ENCODE measurements at regions not wholly inside any gene's neighbourhood (a gene's known extent, or its start where the extent isn't known, plus 50 kb on each side); places are given as distances from the start of the nearest gene placed in this dataset.
A peak's percentile ranks its signal among the peaks of the same experiment; 100 is the strongest.

DNA sequence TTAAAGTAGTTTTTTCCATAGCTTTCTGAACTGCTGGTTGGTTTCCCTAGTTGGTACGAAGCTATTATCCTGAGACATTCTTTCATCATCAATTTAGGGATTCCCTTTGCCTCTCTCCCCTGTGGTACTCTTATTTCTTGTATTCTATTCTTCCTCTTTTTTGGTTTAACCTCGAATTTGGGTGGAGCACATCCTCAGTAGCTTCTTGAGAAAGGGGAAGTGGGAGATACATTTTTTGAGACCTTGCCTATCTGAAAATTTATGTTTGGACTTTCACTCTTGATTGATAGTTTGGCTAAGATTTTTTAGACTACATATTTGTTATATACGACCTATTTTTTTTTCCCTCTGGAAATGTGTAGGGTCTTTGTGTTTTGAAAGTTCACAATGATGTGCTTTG, 121.7 kb upstream of the ZBED5 start:
- H3K18ac ChIP-seq (ENCODE audit: low read length) = no peak overlapping the region
- H3K27me3 ChIP-seq (ENCODE audit: insufficient read depth, low read length) = no peaks in the 10 kb centered on the region
- WGBS (ENCODE audit: extremely low coverage, insufficient coverage, insufficient read length) = no CpG with 5 or more reads among the region's 3 CpGs
- no peak overlapping the region for H2BK12ac ChIP-seq (ENCODE audit: low read length)
- no peaks in the 10 kb centered on the region for H3K79me1 ChIP-seq (ENCODE audit: low read length)
- no peak overlapping the region for H2AFZ ChIP-seq (ENCODE audit: insufficient read depth, low read length, poor library complexity)
- H3K4me3 ChIP-seq (ENCODE audit: low read depth, low read length) = no peak overlapping the region
- no peak overlapping the region for H4K12ac ChIP-seq (ENCODE audit: low read depth, low read length)
- H2BK5ac ChIP-seq (ENCODE audit: low read depth, low read length, poor library complexity) = no peak overlapping the region
- H2AK5ac ChIP-seq (ENCODE audit: low read length) = no peak overlapping the region
- H4K91ac ChIP-seq (ENCODE audit: low read depth, low read length) = no peak overlapping the region
- H3K9me3 ChIP-seq (ENCODE audit: insufficient read depth, low read depth, low read length) = no peaks in the 10 kb centered on the region
- H3K36me3 ChIP-seq (ENCODE audit: control insufficient read depth in 1 of 2, insufficient read depth in 2 of 2, low read length in 2 of 2) = no peaks in the 10 kb centered on the region
- H3K4me2 ChIP-seq (ENCODE audit: low read length) = no peak overlapping the region
- H4K8ac ChIP-seq (ENCODE audit: low read depth, low read length) = no peak overlapping the region
- H3K4me1 ChIP-seq (ENCODE audit: control insufficient read depth in 1 of 2, insufficient read depth in 2 of 2, low read length in 2 of 2) = no peaks in the 10 kb centered on the region
- no peak overlapping the region for H3K4ac ChIP-seq (ENCODE audit: low read depth, low read length)
- no peak for DNase-seq
- no peak overlapping the region for H3K14ac ChIP-seq (ENCODE audit: low read length)
- H3K27ac ChIP-seq (ENCODE audit: low read depth, low read length) = no peak overlapping the region
- H3K79me2 ChIP-seq (ENCODE audit: control insufficient read depth, insufficient read depth, low read length, poor library complexity) = no peaks in the 10 kb centered on the region
- H3K9ac ChIP-seq (ENCODE audit: low read length) = no peak overlapping the region
- H2BK120ac ChIP-seq (ENCODE audit: insufficient read depth, low read length, poor library complexity) = no peak overlapping the region
- H3K23ac ChIP-seq (ENCODE audit: low read length) = no peak overlapping the region

DNA sequence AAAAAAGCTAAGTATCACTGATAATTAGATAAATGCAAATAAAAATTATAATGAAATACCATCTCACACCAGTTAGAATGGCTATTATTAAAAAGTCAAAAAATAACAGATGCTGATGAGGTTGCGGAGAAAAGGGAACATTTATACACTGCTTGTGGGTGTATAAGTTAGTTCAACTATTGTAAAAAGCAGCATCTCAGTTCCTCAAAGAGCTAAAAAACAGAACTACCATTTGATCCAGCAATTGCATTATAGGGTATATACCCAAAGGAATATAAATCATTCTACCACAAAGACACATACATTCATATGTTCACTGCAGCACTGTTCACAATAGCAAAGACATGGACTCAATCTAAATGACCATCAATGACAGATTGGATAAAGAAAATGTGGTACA, 120.3 kb upstream of the ZBED5 start:
- H3K14ac ChIP-seq (ENCODE audit: low read length) = no peak overlapping the region

DNA sequence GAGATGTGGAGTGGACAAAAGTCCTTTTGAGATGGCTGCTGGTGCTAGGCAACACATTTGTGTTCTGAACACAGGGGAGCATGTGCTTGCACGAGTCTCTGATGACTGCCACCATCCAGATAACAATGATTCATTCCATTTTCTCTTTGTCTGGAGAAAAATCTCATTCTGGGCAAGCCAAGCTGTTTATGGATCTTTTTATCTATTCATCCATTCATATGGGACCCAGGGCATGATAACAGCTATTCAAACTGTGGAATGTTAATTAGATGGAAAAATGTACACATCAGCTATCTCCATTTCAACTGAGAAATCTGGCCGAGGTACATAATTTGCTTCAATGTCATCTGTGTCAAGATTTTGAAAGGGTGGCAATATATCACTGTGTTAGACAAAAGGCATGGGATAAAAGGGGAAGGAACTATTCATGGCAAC, 117.5 kb upstream of the ZBED5 start:
- Histone ChIP-seq H2AK5ac (ENCODE audit: low read length) (no peak overlapping the region), H3K79me2 (ENCODE audit: control insufficient read depth, insufficient read depth, low read length, poor library complexity) (no peaks in the 10 kb centered on the region), H3K4ac (ENCODE audit: low read depth, low read length) (no peak overlapping the region), H3K27ac (ENCODE audit: low read depth, low read length) (no peak overlapping the region), H3K9ac (ENCODE audit: low read length) (no peak overlapping the region), H2BK12ac (ENCODE audit: low read length) (no peak overlapping the region), H3K23ac (ENCODE audit: low read length) (no peak overlapping the region), H4K8ac (ENCODE audit: low read depth, low read length) (no peak overlapping the region), H3K4me2 (ENCODE audit: low read length) (no peak overlapping the region), H4K91ac (ENCODE audit: low read depth, low read length) (no peak overlapping the region), H3K18ac (ENCODE audit: low read length) (no peak overlapping the region), H3K4me3 (ENCODE audit: low read depth, low read length) (no peak overlapping the region), H2AFZ (ENCODE audit: insufficient read depth, low read length, poor library complexity) (no peak overlapping the region), H3K4me1 (ENCODE audit: control insufficient read depth in 1 of 2, insufficient read depth in 2 of 2, low read length in 2 of 2) (peaks cover 0 to 3% of the 10 kb centered on the region in 2 experiments), H3K79me1 (ENCODE audit: low read length) (no peaks in the 10 kb centered on the region), H2BK120ac (ENCODE audit: insufficient read depth, low read length, poor library complexity) (no peak overlapping the region), H3K27me3 (ENCODE audit: insufficient read depth, low read length) (no peaks in the 10 kb centered on the region), H3K14ac (ENCODE audit: low read length) (no peak overlapping the region), H3K36me3 (ENCODE audit: control insufficient read depth in 1 of 2, insufficient read depth in 2 of 2, low read length in 2 of 2) (no peaks in the 10 kb centered on the region), H2BK5ac (ENCODE audit: low read depth, low read length, poor library complexity) (no peak overlapping the region), H3K9me3 (ENCODE audit: insufficient read depth, low read depth, low read length) (no peaks in the 10 kb centered on the region), H4K12ac (ENCODE audit: low read depth, low read length) (no peak overlapping the region)
- no CpG with 5 or more reads among the region's 2 CpGs for WGBS (ENCODE audit: extremely low coverage, insufficient coverage, insufficient read length)
- DNase-seq = peak; percentile 70 to 95

More for the DNA sequence above, 120.3 kb upstream of the ZBED5 start:
- no peaks in the 10 kb centered on the region for H3K9me3 ChIP-seq (ENCODE audit: insufficient read depth, low read depth, low read length)
- no peak overlapping the region for H2BK12ac ChIP-seq (ENCODE audit: low read length)
- no peak overlapping the region for H2BK5ac ChIP-seq (ENCODE audit: low read depth, low read length, poor library complexity)
- no peaks in the 10 kb centered on the region for H3K36me3 ChIP-seq (ENCODE audit: control insufficient read depth in 1 of 2, insufficient read depth in 2 of 2, low read length in 2 of 2)
- no peak overlapping the region for H2BK120ac ChIP-seq (ENCODE audit: insufficient read depth, low read length, poor library complexity)
- H3K23ac ChIP-seq (ENCODE audit: low read length) = no peak overlapping the region
- no peak overlapping the region for H3K4ac ChIP-seq (ENCODE audit: low read depth, low read length)
- H3K27ac ChIP-seq (ENCODE audit: low read depth, low read length) = no peak overlapping the region
- H3K4me2 ChIP-seq (ENCODE audit: low read length) = no peak overlapping the region
- no peak overlapping the region for H4K12ac ChIP-seq (ENCODE audit: low read depth, low read length)
- no CpG with 5 or more reads among the region's 1 CpG for WGBS (ENCODE audit: extremely low coverage, insufficient coverage, insufficient read length)
- H3K18ac ChIP-seq (ENCODE audit: low read length) = no peak overlapping the region
- H2AFZ ChIP-seq (ENCODE audit: insufficient read depth, low read length, poor library complexity) = no peak overlapping the region
- H3K9ac ChIP-seq (ENCODE audit: low read length) = no peak overlapping the region
- H4K8ac ChIP-seq (ENCODE audit: low read depth, low read length) = no peak overlapping the region
- H4K91ac ChIP-seq (ENCODE audit: low read depth, low read length) = no peak overlapping the region
- H3K79me2 ChIP-seq (ENCODE audit: control insufficient read depth, insufficient read depth, low read length, poor library complexity) = no peaks in the 10 kb centered on the region
- H3K4me3 ChIP-seq (ENCODE audit: low read depth, low read length) = no peak overlapping the region
- no peaks in the 10 kb centered on the region for H3K27me3 ChIP-seq (ENCODE audit: insufficient read depth, low read length)
- no peaks in the 10 kb centered on the region for H3K79me1 ChIP-seq (ENCODE audit: low read length)
- H2AK5ac ChIP-seq (ENCODE audit: low read length) = no peak overlapping the region
- H3K4me1 ChIP-seq (ENCODE audit: control insufficient read depth in 1 of 2, insufficient read depth in 2 of 2, low read length in 2 of 2) = no peaks in the 10 kb centered on the region
- DNase-seq = no peak

DNA sequence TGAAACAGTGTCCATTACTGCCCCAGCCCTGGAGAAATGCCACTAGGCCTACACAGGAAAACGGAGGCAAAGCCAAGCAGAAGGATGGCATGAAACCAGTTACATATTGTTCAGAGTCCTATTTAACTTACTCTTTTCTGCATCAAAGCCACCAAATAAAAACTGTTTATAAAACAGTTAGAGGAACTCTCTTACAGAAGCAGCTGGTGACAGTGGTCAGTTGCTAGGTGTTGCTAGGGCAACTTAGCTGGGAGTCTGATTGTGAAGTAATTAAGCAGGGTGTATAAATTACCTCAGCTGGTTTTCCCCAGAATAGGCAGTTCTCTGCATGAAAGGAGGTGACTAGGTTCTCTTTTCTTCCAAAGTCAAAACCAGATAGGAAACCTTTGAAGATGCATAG, 115.6 kb upstream of the ZBED5 start:
- Histone ChIP-seq H4K8ac (ENCODE audit: low read depth, low read length) (no peak overlapping the region), H2BK12ac (ENCODE audit: low read length) (no peak overlapping the region)
- WGBS (ENCODE audit: extremely low coverage, insufficient coverage, insufficient read length) = no CpG with 5 or more reads among the region's 1 CpG

More for the DNA sequence above, 115.6 kb upstream of the ZBED5 start:
- Histone ChIP-seq H3K9ac (ENCODE audit: low read length) (no peak overlapping the region), H3K79me1 (ENCODE audit: low read length) (no peaks in the 10 kb centered on the region), H3K79me2 (ENCODE audit: control insufficient read depth, insufficient read depth, low read length, poor library complexity) (no peaks in the 10 kb centered on the region), H4K12ac (ENCODE audit: low read depth, low read length) (no peak overlapping the region), H4K91ac (ENCODE audit: low read depth, low read length) (no peak overlapping the region), H3K4ac (ENCODE audit: low read depth, low read length) (no peak overlapping the region), H2BK5ac (ENCODE audit: low read depth, low read length, poor library complexity) (no peak overlapping the region), H3K9me3 (ENCODE audit: insufficient read depth, low read depth, low read length) (no peaks in the 10 kb centered on the region), H3K4me3 (ENCODE audit: low read depth, low read length) (no peak overlapping the region), H3K23ac (ENCODE audit: low read length) (no peak overlapping the region), H2BK120ac (ENCODE audit: insufficient read depth, low read length, poor library complexity) (no peak overlapping the region), H2AFZ (ENCODE audit: insufficient read depth, low read length, poor library complexity) (no peak overlapping the region), H2AK5ac (ENCODE audit: low read length) (no peak overlapping the region), H3K14ac (ENCODE audit: low read length) (no peak overlapping the region), H3K27ac (ENCODE audit: low read depth, low read length) (no peak overlapping the region), H3K27me3 (ENCODE audit: insufficient read depth, low read length) (no peaks in the 10 kb centered on the region), H3K18ac (ENCODE audit: low read length) (no peak overlapping the region), H3K4me1 (ENCODE audit: control insufficient read depth in 1 of 2, insufficient read depth in 2 of 2, low read length in 2 of 2) (peaks cover 0 to 3% of the 10 kb centered on the region in 2 experiments), H3K4me2 (ENCODE audit: low read length) (no peak overlapping the region), H3K36me3 (ENCODE audit: control insufficient read depth in 1 of 2, insufficient read depth in 2 of 2, low read length in 2 of 2) (no peaks in the 10 kb centered on the region)
- no peak for DNase-seq

All from trophoblast cell (in vitro differentiated cells and primary cell).